Fibroblast of lung (primary cell): ENCODE measurements at regions not wholly inside any gene's neighbourhood (a gene's known extent, or its start where the extent isn't known, plus 50 kb on each side); places are given as distances from the start of the nearest gene placed in this dataset.

Experiments used
- DNase-seq, 2 donors: peaks; one replicate each; pipeline versions ENCODE4 v3.0.0 to v3.0.0-alpha.2; 2010; ENCODE audit warnings: low read depth in 2 of 2
- H2AFZ ChIP-seq: 2 replicates; pipeline ENCODE4 v1.5.1; 2012; ENCODE audit warnings: low read length, control low read depth, inconsistent platforms
- H3K27ac ChIP-seq: 2 replicates; pipeline ENCODE4 v1.5.1; 2011; ENCODE audit warnings: low read length, control low read depth; ENCODE audit not compliant: insufficient read depth
- H3K27me3 ChIP-seq: 2 replicates; pipeline ENCODE4 v1.5.1; 2011; ENCODE audit warnings: mild to moderate bottlenecking, low read length; ENCODE audit not compliant: control insufficient read depth, insufficient read depth
- H3K36me3 ChIP-seq: 2 replicates; pipeline ENCODE4 v1.5.1; 2011; ENCODE audit warnings: low read length; ENCODE audit not compliant: control insufficient read depth, insufficient read depth
- H3K4me1 ChIP-seq: 2 replicates; pipeline ENCODE4 v1.5.1; 2011; ENCODE audit warnings: low read length; ENCODE audit not compliant: control insufficient read depth, insufficient read depth; ENCODE audit errors: extremely low read depth
- H3K4me2 ChIP-seq: 2 replicates; pipeline ENCODE4 v1.5.1; 2011; ENCODE audit warnings: low read length, control low read depth; ENCODE audit not compliant: insufficient read depth; ENCODE audit errors: extremely low read depth
- H3K4me3 ChIP-seq, 4 experiments: fragments of 200-600 bp in 1 of 4; sonication (generic) in 1 of 4; replicated peaks in 1 of 4; 2 replicates each; pipeline ENCODE4 v1.5.1; 2011 to 2016; ENCODE audit warnings: low read length in 4 of 4, low read depth in 3 of 4, mild to moderate bottlenecking in 3 of 4, control low read depth in 2 of 4, inconsistent platforms in 1 of 4, mixed read lengths in 1 of 4; ENCODE audit not compliant: insufficient read depth in 1 of 4; ENCODE audit errors: control extremely low read depth in 1 of 4
- H3K79me2 ChIP-seq: 2 replicates; pipeline ENCODE4 v1.5.1; 2012; ENCODE audit warnings: mild to moderate bottlenecking, low read length, inconsistent platforms; ENCODE audit not compliant: control insufficient read depth, insufficient read depth
- H3K9ac ChIP-seq: 2 replicates; pipeline ENCODE4 v1.5.1; 2011; ENCODE audit warnings: mild to moderate bottlenecking, low read length, control low read depth; ENCODE audit not compliant: insufficient read depth
- H3K9me3 ChIP-seq: 2 replicates; pipeline ENCODE4 v1.5.1; 2012; ENCODE audit warnings: low read depth, low read length; ENCODE audit not compliant: control insufficient read depth, insufficient read depth
- H4K20me1 ChIP-seq: 2 replicates; pipeline ENCODE4 v1.5.1; 2011; ENCODE audit warnings: low read length; ENCODE audit not compliant: control insufficient read depth, insufficient read depth; ENCODE audit errors: extremely low read depth
- CTCF ChIP-seq, 2 donors: IDR thresholded peaks in 1 of 2; conservative IDR thresholded peaks in 1 of 2; 1 replicate in 1 of 2; 2 replicates in 1 of 2; pipeline ENCODE4 v1.5.1; 2011 to 2012; ENCODE audit warnings: low read length in 2 of 2, control low read depth in 1 of 2, inconsistent platforms in 1 of 2, low read depth in 1 of 2, mild to moderate bottlenecking in 1 of 2
- EZH2 ChIP-seq: IDR thresholded peaks from 2 replicates; pipeline ENCODE4 v1.5.1; 2012; ENCODE audit warnings: low read length, control low read depth, mild to moderate bottlenecking; ENCODE audit errors: missing control alignments

GRCh38 chr18:70981400-70982140, 692.7 kb downstream of the SOCS6 start:
- H3K79me2 ChIP-seq = no peaks in the 10 kb centered on the region
- H3K9me3 ChIP-seq = no peaks in the 10 kb centered on the region
- no peak overlapping the region for H3K9ac ChIP-seq
- TF ChIP-seq CTCF (conservative IDR thresholded peaks at IDR 0.05 in 1 of 2, IDR thresholded peaks at IDR 0.05 in 1 of 2; ENCODE audit: low read depth in 1 of 2, low read length in 2 of 2) (no peak), EZH2 (no peak)
- no peaks in the 10 kb centered on the region for H4K20me1 ChIP-seq
- H3K27me3 ChIP-seq = no peaks in the 10 kb centered on the region
- no peaks in the 10 kb centered on the region for H3K36me3 ChIP-seq
- no peak for DNase-seq
- no peak overlapping the region for H3K4me2 ChIP-seq
- no peaks in the 10 kb centered on the region for H3K4me1 ChIP-seq
- H2AFZ ChIP-seq = no peak overlapping the region
- H3K27ac ChIP-seq = no peak overlapping the region
- H3K4me3 ChIP-seq = no peak overlapping the region

DNA sequence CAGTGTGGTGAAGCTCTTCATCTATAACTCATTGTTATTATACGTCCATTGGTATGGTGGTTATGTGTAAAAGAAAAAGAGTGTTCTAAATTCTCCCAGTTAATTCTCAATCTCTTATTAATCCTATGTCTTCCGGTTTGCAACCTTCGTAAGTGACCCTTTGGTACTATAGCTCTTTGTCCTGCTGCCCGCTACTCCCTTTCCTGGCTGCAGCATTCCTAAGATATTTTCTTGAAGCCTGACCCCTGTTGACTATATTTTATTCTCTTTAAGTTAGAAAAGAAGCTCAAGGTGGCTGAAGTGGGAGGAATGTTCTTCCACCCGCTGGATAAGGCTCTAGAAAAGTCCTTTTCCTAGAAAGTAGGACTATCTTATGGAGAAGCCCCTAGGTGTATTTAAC, 684.8 kb downstream of the SOCS6 start:
- Histone ChIP-seq H3K4me2 (no peak overlapping the region), H3K27me3 (no peaks in the 10 kb centered on the region), H3K79me2 (no peaks in the 10 kb centered on the region), H4K20me1 (no peaks in the 10 kb centered on the region), H2AFZ (no peak overlapping the region), H3K4me1 (no peaks in the 10 kb centered on the region), H3K36me3 (no peaks in the 10 kb centered on the region), H3K4me3 (no peak overlapping the region), H3K9me3 (no peaks in the 10 kb centered on the region), H3K9ac (no peak overlapping the region), H3K27ac (no peak overlapping the region)
- TF ChIP-seq EZH2 (no peak), CTCF (conservative IDR thresholded peaks at IDR 0.05 in 1 of 2, IDR thresholded peaks at IDR 0.05 in 1 of 2; ENCODE audit: low read depth in 1 of 2, low read length in 2 of 2) (no peak)
- DNase-seq = no peak

DNA sequence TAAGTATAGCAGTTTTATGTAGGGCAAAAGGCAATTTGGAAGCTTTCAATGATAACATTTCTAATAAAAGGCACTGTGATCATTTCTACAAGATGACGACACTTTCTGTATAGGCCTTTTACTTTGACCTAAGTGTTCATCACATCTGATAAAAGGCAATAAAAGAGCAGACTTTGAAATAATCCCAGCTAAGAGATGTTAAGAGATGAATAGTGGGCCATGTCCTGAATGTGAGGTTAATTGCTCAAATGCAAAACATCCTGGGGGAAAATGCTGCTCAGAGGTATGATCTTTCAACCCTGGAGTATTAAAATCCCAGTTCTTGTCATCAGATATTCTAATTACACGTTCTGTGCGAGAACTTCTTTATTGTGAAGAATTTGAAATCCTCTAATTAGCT, 677.6 kb downstream of the SOCS6 start:
- Histone ChIP-seq H3K79me2 (no peaks in the 10 kb centered on the region), H3K4me2 (no peak overlapping the region), H3K9me3 (no peaks in the 10 kb centered on the region), H3K4me3 (no peak overlapping the region), H3K9ac (no peak overlapping the region), H3K27me3 (no peaks in the 10 kb centered on the region), H3K4me1 (no peaks in the 10 kb centered on the region), H4K20me1 (no peaks in the 10 kb centered on the region), H2AFZ (no peak overlapping the region), H3K27ac (no peak overlapping the region), H3K36me3 (no peaks in the 10 kb centered on the region)
- no peak for DNase-seq
- TF ChIP-seq EZH2 (no peak), CTCF (conservative IDR thresholded peaks at IDR 0.05 in 1 of 2, IDR thresholded peaks at IDR 0.05 in 1 of 2; ENCODE audit: low read depth in 1 of 2, low read length in 2 of 2) (no peak)
